PC-9 (cell line): ENCODE measurements at regions not wholly inside any gene's neighbourhood (a gene's known extent, or its start where the extent isn't known, plus 50 kb on each side); places are given as distances from the start of the nearest gene placed in this dataset.

Source experiments
- BruUV-seq: library from RNA; stranded (reverse); fragments of 400-500 nt; replicated peaks from 2 replicates; lab custom pipeline; 2021; lab: Mats Ljungman, UMichigan
- CTCF ChIA-PET: fragments of 300-600 bp; sonication (Branson Sonifier 250); formaldehyde crosslinking; loops from one replicate; lab custom pipeline; 2022; ENCODE audit warnings: antibody characterized with exemption; lab: Charles Lee
- POLR2A ChIA-PET: fragments of 300-600 bp; sonication (Branson Sonifier 250); formaldehyde crosslinking; loops from one replicate; lab custom pipeline; 2022; ENCODE audit warnings: antibody characterized with exemption; ENCODE audit not compliant: unreplicated experiment; lab: Charles Lee
- DNase-seq, 2 experiments: peaks; one replicate each; pipeline versions ENCODE4 v3.0.0 to v3.0.0-alpha.2; 2015 to 2022; ENCODE audit warnings: mixed read lengths in 1 of 2
- H2AFZ ChIP-seq: fragments of 200-600 bp; sonication (generic); 2 replicates; pipeline ENCODE4 v1.8.1; 2017; ENCODE audit warnings: antibody characterized with exemption
- H3F3A ChIP-seq: fragments of 200-600 bp; sonication (generic); 2 replicates; pipeline ENCODE4 v1.8.1; 2017; ENCODE audit warnings: antibody characterized with exemption, mild to moderate bottlenecking, low read depth; ENCODE audit not compliant: insufficient read depth
- H3K27ac ChIP-seq: fragments of 200-600 bp; sonication (generic); 2 replicates; pipeline ENCODE4 v1.6.1; 2016; ENCODE audit warnings: mixed run types
- H3K27me3 ChIP-seq: fragments of 200-600 bp; sonication (generic); 2 replicates; pipeline ENCODE4 v1.6.1; 2016; ENCODE audit warnings: low read depth, mixed run types; ENCODE audit not compliant: insufficient read depth
- H3K36me3 ChIP-seq: fragments of 200-600 bp; sonication (generic); 2 replicates; pipeline ENCODE4 v1.6.1; 2016; ENCODE audit warnings: low read depth, mixed run types
- H3K4me1 ChIP-seq: fragments of 200-600 bp; sonication (generic); replicated peaks from 2 replicates; pipeline ENCODE4 v1.6.1; 2016; ENCODE audit warnings: mixed run types; ENCODE audit not compliant: insufficient read depth
- H3K4me2 ChIP-seq: fragments of 200-600 bp; sonication (generic); 2 replicates; pipeline ENCODE4 v1.6.1; 2017; ENCODE audit warnings: mixed run types
- H3K4me3 ChIP-seq: fragments of 200-600 bp; sonication (generic); 2 replicates; pipeline ENCODE4 v1.6.1; 2016; ENCODE audit warnings: mixed run types
- H3K79me2 ChIP-seq: fragments of 200-600 bp; sonication (generic); 2 replicates; pipeline ENCODE4 v1.6.1; 2017; ENCODE audit warnings: low read depth, mixed run types
- H3K9me2 ChIP-seq: fragments of 200-600 bp; sonication (generic); 2 replicates; pipeline ENCODE4 v1.8.1; 2017; ENCODE audit warnings: mild to moderate bottlenecking; ENCODE audit not compliant: insufficient read depth
- H3K9me3 ChIP-seq: fragments of 200-600 bp; sonication (generic); 2 replicates; pipeline ENCODE4 v1.8.1; 2016; ENCODE audit warnings: low read depth; ENCODE audit not compliant: insufficient read depth
- H4K20me1 ChIP-seq: fragments of 200-600 bp; sonication (generic); 2 replicates; pipeline ENCODE4 v1.8.1; 2017; ENCODE audit not compliant: insufficient read depth
- EZH2 ChIP-seq: fragments of 200-600 bp; sonication (generic); IDR thresholded peaks from 2 replicates; pipeline ENCODE4 v1.8.0; 2017; ENCODE audit warnings: antibody characterized with exemption, low read depth
- intact Hi-C: fragments of 100-400 bp; cut with micrococcal nuclease; formaldehyde crosslinking; loops from one replicate; pipeline ENCODE4 v1.10.0; 2022; ENCODE audit not compliant: unreplicated experiment
- TF ChIP-seq, protein P1 (sequence below): fragments of 200-600 bp; sonication (generic); conservative IDR thresholded peaks from 2 replicates; pipeline ENCODE4 v1.6.1; 2017; ENCODE audit warnings: mixed run types, antibody characterized with exemption, mild to moderate bottlenecking, moderate library complexity

DNA sequence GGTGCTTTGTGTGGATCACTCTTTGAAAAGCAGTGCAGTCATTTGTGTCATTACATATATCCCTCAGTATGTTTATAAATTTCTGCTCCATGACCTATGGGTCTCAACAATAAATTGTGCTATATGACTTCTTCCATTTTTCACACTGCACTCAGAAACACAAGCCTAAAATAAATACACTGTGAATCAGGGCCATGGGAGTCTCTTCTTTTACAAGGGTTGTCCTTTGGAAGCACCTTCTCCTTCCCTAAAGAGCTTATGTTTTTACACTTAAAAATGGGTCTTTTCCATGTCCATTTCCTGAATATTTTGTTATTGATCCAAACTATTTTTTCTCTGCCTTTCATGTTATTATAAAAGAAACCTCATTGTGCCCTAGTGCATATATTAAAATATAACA lies 108.3 kb upstream of the MEOX2 start:
- TF ChIP-seq, protein P1, sequence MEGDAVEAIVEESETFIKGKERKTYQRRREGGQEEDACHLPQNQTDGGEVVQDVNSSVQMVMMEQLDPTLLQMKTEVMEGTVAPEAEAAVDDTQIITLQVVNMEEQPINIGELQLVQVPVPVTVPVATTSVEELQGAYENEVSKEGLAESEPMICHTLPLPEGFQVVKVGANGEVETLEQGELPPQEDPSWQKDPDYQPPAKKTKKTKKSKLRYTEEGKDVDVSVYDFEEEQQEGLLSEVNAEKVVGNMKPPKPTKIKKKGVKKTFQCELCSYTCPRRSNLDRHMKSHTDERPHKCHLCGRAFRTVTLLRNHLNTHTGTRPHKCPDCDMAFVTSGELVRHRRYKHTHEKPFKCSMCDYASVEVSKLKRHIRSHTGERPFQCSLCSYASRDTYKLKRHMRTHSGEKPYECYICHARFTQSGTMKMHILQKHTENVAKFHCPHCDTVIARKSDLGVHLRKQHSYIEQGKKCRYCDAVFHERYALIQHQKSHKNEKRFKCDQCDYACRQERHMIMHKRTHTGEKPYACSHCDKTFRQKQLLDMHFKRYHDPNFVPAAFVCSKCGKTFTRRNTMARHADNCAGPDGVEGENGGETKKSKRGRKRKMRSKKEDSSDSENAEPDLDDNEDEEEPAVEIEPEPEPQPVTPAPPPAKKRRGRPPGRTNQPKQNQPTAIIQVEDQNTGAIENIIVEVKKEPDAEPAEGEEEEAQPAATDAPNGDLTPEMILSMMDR: no peak
- no peak for TF ChIP-seq EZH2
- Histone ChIP-seq H2AFZ (no peak overlapping the region), H3K27me3 (no peaks in the 10 kb centered on the region), H3K36me3 (no peaks in the 10 kb centered on the region), H3K4me2 (no peak overlapping the region), H3K4me3 (no peak overlapping the region), H3F3A (no peaks in the 10 kb centered on the region), H3K79me2 (no peaks in the 10 kb centered on the region), H3K4me1 (no peaks in the 10 kb centered on the region), H3K27ac (no peak overlapping the region), H4K20me1 (no peaks in the 10 kb centered on the region), H3K9me2 (no peaks in the 10 kb centered on the region), H3K9me3 (no peaks in the 10 kb centered on the region)
- ChIA-PET POLR2A (no interaction called here), CTCF (no interaction called here)
- DNase-seq: no peak
- no TSS peak for BruUV-seq
- intact Hi-C loops: no loop called here

DNA sequence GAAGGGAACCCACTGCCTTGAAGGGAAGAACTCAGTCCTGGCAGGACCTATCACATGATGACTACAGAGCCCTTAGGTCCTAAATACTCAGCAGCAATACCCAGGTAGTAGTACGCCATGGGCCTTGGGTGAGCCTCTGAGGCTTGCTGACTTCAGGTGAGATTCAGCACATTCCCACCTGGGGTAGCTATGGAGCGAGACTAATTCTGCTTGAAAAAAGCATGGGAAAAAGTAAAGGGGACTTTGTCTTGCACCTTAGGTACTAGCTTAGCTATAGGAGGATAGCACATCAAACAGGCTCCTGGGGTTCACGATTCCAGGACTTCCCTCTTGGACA lies 98.2 kb upstream of the MEOX2 start:
- POLR2A ChIA-PET: no interaction called here
- Histone ChIP-seq H3K4me1 (no peaks in the 10 kb centered on the region), H2AFZ (no peak overlapping the region), H4K20me1 (peaks cover 3% of the 10 kb centered on the region; the same call in 1 of the 2 replicates), H3K36me3 (no peaks in the 10 kb centered on the region), H3F3A (no peaks in the 10 kb centered on the region), H3K9me3 (no peaks in the 10 kb centered on the region), H3K4me3 (no peak overlapping the region), H3K27me3 (no peaks in the 10 kb centered on the region), H3K4me2 (no peak overlapping the region), H3K9me2 (0 out of 2 replicates have a peak, but pooled peaks cover 6% of the 10 kb centered on the region), H3K79me2 (no peaks in the 10 kb centered on the region), H3K27ac (no peak overlapping the region)
- TF ChIP-seq EZH2: no peak
- TF ChIP-seq, protein P1: no peak
- DNase-seq: no peak
- BruUV-seq: no TSS peak
- intact Hi-C loops: no loop called here
- CTCF ChIA-PET: no interaction called here

DNA sequence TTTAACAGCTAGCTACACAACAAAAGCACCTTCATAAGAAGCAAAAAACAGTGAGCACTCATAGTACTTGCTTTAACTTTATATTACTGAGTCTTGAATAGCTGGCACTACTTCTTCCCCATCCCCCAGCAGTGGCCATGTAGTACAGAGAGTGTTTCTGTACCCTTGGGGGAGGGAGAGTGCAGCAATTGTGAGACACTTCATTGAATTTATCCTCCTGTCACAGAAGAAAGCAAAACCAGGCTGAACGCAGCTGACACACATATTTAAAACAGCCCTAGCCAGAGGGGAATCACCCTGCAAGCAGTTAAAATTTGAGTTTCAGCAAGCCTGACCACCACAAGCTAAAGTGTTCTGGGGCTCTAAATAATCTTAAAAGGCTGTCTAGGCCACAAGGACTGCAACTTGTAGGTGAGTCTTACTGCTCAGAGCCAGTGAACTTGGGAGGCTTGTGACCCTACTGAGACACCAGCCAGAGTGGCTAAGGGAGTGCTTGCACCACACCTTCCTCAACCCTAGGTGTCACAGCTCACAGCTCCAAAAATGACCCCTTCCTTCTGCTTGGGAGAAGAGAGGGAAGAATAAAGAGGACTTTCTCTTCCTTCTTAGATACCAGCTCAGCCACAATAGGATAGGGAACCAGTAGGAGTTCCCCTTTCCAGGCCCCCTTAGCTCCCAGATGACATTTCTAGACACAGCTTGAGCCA lies 97.7 kb upstream of the MEOX2 start:
- Histone ChIP-seq H3K9me3 (no peaks in the 10 kb centered on the region), H3K9me2 (0 out of 2 replicates have a peak, but pooled peaks cover 6% of the 10 kb centered on the region), H2AFZ (no peak overlapping the region), H4K20me1 (peaks cover 3% of the 10 kb centered on the region; the same call in 1 of the 2 replicates), H3K79me2 (no peaks in the 10 kb centered on the region), H3K36me3 (no peaks in the 10 kb centered on the region), H3K27me3 (no peaks in the 10 kb centered on the region), H3K27ac (no peak overlapping the region), H3K4me2 (no peak overlapping the region), H3K4me3 (no peak overlapping the region), H3K4me1 (no peaks in the 10 kb centered on the region), H3F3A (no peaks in the 10 kb centered on the region)
- intact Hi-C loops: no loop called here
- no peak for TF ChIP-seq EZH2
- TF ChIP-seq, protein P1: no peak
- POLR2A ChIA-PET: no interaction called here
- CTCF ChIA-PET: no interaction called here
- DNase-seq: no peak
- no TSS peak for BruUV-seq
